GM23338 (cell line): ENCODE measurements at regions not wholly inside any gene's neighbourhood (a gene's known extent, or its start where the extent isn't known, plus 50 kb on each side); places are given as distances from the start of the nearest gene placed in this dataset.

Experiments used
- CTCF ChIP-seq, 2 experiments: fragments of 200-600 bp in 1 of 2; sonication (generic) in 1 of 2; conservative IDR thresholded peaks; 2 replicates each; pipeline versions ENCODE4 v1.5.1 to v1.6.1; 2016 to 2017; ENCODE audit warnings: antibody characterized with exemption in 2 of 2, low read depth in 2 of 2, mild to moderate bottlenecking in 2 of 2, moderate library complexity in 1 of 2
- ETS1 ChIP-seq: IDR thresholded peaks from 2 replicates; pipeline ENCODE4 v1.6.1; 2016; ENCODE audit warnings: antibody characterized with exemption
- EZH2 ChIP-seq: fragments of 200-600 bp; sonication (generic); IDR thresholded peaks from one replicate; pipeline ENCODE4 v1.8.0; 2017; ENCODE audit warnings: antibody characterized with exemption, mild to moderate bottlenecking, low read depth; ENCODE audit not compliant: unreplicated experiment
- EZH2phosphoT487 ChIP-seq: fragments of 200-600 bp; sonication (generic); IDR thresholded peaks from one replicate; pipeline ENCODE4 v1.8.1; 2018; ENCODE audit warnings: antibody characterized with exemption; ENCODE audit not compliant: unreplicated experiment
- JUNB ChIP-seq: IDR thresholded peaks from one replicate; pipeline ENCODE4 v1.6.1; 2016; ENCODE audit warnings: antibody characterized with exemption; ENCODE audit not compliant: unreplicated experiment
- NANOG ChIP-seq: IDR thresholded peaks from 2 replicates; pipeline ENCODE4 v1.6.1; 2016; ENCODE audit warnings: antibody characterized with exemption, borderline replicate concordance
- POLR2AphosphoS5 ChIP-seq: IDR thresholded peaks from 2 replicates; pipeline ENCODE4 v1.6.1; 2016; ENCODE audit warnings: antibody characterized with exemption, low read depth
- REST ChIP-seq: IDR thresholded peaks from one replicate; pipeline ENCODE4 v1.6.1; 2018; ENCODE audit warnings: antibody characterized with exemption; ENCODE audit not compliant: unreplicated experiment

DNA sequence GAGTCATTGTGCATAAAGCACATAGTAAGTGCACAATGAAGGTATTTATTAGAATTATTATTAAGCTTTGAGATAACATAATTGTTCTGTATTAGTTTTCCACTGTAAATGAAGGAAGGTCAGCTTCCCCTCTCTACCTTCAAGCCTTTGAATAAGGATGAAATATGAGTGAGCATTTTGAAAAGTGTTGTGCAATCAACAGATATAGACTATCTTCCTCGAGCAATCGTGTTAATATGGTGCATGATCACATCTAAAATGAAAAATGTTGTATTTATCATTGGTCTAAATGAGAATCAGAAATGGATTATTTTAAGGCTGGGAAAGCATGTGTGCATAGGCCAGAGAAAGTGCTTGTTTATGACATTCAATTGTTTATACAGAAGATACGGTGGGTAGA lies 1474.6 kb upstream of the TENM3 start:
- TF ChIP-seq ETS1 (no peak), CTCF (conservative IDR thresholded peaks at IDR 0.05; ENCODE audit: low read depth in 2 of 2) (no peak), EZH2phosphoT487 (no peak), EZH2 (no peak), NANOG (no peak), POLR2AphosphoS5 (no peak), JUNB (no peak), REST (no peak)
